NCI-H345 treated with DMSO at 0.1 percent for 48 hours (cell line): ENCODE measurements at regions not wholly inside any gene's neighbourhood (a gene's known extent, or its start where the extent isn't known, plus 50 kb on each side); places are given as distances from the start of the nearest gene placed in this dataset.
"Not testable (repeated sequence)": the region's sequence is repeated elsewhere in the genome, so short reads cannot be mapped to it uniquely, and the experiment has no call there.

Experiments
- DNase-seq: peaks from one replicate; lab custom pipeline; 2025; ENCODE audit not compliant: unreplicated experiment; lab: John Stamatoyannopoulos, UW

DNA sequence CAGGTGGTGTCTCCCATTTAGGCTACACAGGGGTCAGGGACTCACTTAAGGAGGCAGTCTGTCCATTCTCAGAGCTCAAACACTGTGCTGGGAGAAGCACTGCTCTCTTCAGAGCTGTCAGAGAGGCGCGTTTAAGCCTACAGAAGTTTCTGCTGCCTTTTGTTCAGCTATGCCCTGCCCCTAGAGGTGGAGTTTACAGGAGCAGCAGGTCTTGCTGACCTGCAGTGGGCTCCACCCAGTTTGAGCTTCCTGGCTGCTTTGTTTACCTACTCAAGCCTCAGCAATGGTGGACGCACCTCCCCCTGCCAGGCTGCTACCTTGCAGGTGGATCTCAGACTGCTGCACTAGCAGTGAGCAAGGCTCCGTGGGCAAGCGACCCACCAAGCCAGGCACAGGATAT, 260.1 kb downstream of the MEF2C start:
- DNase-seq = not testable (repeated sequence)

DNA sequence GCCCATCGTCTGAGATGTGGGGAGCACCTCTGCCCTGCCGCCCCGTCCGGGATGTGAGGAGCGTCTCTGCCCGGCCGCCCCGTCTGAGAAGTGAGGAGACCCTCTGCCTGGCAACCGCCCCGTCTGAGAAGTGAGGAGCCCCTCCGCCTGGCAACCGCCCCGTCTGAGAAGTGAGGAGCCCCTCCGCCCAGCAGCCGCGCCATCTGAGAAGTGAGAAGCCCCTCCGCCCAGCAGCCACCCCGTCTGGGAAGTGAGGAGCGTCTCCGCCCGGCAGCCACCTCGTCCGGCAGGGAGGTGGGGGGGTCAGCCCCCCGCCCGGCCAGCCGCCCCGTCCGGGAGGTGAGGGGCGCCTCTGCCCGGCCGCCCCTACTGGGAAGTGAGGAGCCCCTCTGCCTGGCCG, 267.2 kb downstream of the MEF2C start:
- not testable (repeated sequence) for DNase-seq

- DNase-seq = no peak
Observed at GRCh38 chr5:88613051-88613450, 269.9 kb downstream of the MEF2C start.

DNA sequence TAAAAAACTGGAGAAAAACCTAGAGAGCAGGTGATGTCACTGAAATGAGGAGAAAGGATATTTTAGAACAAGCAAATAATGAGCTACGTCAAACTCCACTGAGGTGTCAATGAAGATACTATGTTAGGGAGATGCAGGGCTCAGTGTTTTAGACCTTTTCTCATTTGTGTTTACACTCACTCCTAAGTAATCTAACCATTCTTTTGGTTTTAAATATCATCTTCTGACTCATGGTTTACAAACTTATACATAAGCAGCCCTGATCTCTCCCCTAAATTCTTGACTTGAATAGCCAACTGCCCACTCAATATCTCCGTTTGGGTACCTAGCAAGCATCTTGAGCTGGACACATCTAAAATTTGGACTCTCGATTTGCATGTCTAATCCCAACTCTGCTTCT, 272.4 kb downstream of the MEF2C start:
- DNase-seq = no peak

DNA sequence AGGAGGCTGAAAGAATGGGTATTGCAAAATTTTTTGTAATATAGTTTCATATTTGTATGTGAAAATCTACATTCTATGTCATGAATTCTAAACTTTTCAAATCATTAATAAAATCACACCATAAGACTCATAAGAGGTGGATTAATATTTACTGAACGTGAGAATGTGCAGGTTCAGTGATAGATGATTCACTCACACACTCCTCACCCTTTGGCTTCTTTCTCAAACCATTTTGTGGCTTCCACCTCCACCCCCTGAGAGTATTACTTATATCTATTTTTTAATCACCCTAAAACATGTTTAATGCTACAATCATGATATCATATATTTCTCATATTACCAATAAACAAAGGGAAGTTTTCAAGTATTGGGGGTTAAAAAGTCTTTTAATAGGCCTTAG, 275.5 kb downstream of the MEF2C start:
- DNase-seq = no peak

- no peak for DNase-seq
Observed at GRCh38 chr5:88606626-88607025, 276.4 kb downstream of the MEF2C start.

DNA sequence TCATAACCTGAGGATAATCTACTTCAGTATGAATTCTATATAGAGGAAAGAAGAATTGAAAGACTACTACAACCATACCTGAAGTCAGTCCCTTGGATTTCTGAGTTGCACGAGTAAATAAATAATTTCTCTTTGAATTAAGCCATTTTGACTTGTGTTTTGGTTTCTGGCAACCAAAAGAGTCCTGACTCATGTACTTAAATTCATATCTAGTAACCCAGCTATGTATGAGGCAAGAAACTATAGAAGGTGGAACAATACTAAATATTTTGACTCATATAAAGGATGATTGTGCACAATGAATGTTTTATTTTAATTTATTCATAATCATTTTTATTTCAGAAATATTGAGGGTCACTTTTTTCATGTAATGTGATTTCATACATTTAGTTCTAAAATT, 276.8 kb downstream of the MEF2C start:
- DNase-seq = no peak

- DNase-seq = no peak
Observed at GRCh38 chr5:88602584-88602983, 280.4 kb downstream of the MEF2C start.

DNA sequence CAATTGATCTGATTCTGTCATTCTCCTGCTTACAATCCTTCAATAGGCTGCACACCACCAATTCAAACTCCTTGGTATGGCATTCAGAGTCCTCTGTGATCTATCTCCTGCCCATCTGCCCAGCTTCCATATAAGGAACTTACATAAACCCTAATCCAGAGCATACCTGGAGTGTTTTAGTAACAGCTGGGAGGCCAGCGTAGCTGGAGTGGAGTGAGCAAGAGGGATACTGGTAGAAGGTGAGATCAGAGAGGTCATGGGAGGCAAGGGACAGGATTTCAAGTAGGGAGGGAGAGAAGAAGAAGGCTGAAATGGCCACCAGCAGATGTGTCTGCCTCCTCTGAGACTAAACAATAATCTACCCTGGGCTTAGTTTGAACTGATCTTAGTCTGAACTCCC, 288.5 kb downstream of the MEF2C start:
- DNase-seq = no peak

GRCh38 chr5:88588609-88589008, 294.4 kb downstream of the MEF2C start:
- DNase-seq = no peak

DNA sequence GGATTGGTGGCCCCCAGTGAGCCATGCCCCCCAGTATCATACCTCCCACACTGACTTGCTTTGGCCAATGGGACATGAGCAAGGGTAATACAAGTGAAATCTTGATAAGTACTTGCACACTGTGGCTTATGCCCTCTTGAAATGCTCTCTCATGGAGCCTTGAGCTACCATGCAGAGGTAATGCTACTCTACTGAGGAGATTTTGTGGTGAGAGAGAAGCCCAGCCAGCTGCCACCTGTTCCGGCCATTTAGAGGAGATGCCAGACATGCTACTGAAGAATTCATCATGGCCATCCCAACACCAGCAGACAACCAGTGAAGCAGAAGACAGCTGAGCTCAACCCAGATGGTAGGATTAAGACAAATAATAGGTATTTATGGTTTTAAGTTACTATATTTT, 299.5 kb downstream of the MEF2C start:
- DNase-seq = no peak

GRCh38 chr5:88558366-88558765, 289.7 kb upstream of the TMEM161B start:
- no peak for DNase-seq

GRCh38 chr5:88557881-88558280, 289.2 kb upstream of the TMEM161B start:
- DNase-seq = no peak

- DNase-seq = no peak
Observed at GRCh38 chr5:88557131-88557530, 288.5 kb upstream of the TMEM161B start.

DNA sequence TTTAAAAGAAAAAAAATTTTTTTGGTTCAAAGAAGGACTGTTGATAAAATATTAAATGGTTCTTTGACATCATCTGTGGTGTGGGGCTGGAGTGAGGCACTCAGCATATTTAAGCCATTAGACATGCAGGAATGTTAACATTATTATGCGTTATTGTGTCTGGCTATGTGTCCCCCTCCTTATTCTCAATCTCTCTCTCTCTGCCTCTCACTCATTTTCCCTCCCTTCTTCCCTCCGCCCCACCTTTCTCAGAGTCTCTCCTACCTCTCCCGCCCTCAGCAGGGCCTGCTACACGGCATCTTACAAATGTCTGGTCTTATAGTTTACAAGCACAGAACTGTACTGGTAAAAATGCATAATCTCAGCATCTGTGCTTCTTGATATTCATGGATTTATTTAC, 287.8 kb upstream of the TMEM161B start:
- DNase-seq = no peak

DNA sequence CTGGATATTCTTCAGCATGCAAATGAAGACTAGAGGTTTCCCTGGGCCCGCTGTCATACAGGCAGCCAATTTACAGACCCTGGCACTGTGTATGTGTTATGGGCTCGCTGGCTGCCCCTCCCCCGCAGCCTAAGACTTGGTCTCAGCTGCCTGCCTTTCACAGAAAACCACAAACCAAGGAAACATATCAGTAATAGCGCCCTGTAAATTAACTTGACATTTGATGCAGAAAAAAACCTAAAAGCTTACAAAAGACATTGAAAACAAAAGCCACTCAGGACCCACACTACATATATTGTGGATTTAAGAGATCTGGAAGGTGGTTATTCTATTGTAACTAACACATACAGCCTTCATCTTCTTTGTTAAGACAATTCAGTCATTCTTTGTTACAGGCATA, 287.0 kb upstream of the TMEM161B start:
- DNase-seq = no peak

DNA sequence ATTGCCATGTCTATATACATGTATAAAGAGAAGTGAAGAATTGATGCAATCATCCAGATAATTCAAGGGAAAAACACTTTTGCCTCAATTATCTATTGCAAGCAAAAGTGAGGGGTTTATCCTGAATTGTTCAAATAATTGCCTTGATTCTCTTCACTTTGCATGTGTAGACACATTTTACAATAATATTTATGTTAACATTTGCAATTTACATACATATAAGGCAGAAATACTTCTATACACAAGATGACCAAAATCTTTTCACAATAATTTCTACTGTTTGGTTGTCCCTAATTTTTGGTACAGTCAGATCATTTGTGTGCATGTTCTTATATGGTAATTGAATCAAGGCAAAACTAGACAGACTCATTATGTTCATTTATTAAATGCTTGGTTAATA, 285.3 kb upstream of the TMEM161B start:
- no peak for DNase-seq

- no peak for DNase-seq
Observed at GRCh38 chr5:88553136-88553875, 284.7 kb upstream of the TMEM161B start.

DNA sequence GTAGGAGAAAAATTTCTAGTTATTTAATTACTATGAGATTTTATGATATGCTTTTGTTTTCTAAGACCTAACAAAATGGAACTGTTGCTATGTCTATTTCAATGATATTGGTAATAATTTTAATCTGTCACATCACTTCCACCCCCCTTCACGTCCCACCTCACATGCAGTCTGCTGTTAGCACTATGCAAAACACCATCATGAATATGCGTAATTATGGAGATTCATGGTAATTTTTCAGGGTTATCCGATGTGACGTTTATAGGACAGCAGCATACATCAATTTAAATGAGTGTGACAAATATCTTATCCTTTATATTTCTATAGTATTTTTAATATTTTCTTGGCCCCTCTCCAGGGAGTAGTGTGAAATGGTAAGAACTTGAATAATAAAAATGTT, 283.8 kb upstream of the TMEM161B start:
- DNase-seq = no peak

- no peak for DNase-seq
Observed at GRCh38 chr5:88551724-88552345, 283.2 kb upstream of the TMEM161B start.

DNA sequence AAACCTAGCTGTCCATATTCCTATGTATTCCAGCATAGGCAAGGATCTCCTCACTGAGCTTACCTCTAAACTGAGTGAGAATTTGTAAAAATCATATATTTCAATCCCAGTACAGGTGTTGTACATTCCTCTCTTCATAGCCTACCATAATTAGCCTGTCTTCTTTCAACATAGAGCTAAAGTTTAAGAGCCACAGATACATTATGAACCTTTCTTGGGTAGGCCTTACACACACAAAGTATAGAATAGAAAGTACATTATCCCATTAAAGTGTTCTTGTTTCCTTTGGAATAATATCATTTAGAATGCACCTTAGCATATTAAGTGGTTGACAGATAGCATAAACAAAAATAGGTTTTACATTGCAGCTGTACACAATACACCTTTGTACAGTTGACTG, 282.1 kb upstream of the TMEM161B start:
- no peak for DNase-seq

DNA sequence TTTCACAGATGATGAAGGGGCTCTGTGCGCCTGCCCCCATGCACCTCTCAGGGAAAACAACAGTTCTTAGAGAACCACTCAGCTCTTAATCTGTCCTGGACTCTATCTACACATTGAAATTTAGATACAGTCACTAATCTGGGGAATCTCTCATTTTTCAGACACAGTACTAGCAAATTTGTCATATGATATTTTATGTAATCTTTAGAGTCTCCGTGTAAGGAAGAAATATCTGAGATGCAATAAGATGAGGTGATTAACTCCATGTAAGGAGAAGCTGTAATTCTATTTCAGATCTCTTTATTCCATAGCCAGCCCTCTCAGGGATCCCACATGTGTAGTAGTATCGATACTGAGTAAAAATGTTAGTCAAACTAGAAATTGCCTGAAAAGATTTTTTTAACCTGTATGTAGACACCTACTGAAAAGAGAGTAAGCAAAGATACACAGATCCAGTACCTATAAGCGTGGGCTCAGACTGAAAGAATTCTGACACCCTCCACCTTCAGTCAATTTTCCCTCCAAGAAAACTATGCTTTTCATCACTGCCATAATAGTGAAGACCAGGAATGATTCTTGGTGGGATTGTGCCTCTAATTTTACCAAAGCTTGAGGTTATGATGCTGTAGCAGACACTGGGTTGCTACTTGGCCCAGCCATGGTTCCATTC, 279.6 kb upstream of the TMEM161B start:
- DNase-seq = no peak
